Gastroesophageal sphincter (tissue), 4 donors: ENCODE measurements at regions not wholly inside any gene's neighbourhood (a gene's known extent, or its start where the extent isn't known, plus 50 kb on each side); places are given as distances from the start of the nearest gene placed in this dataset.

ENCODE experiments used
- ATAC-seq: fragments of 150-250 bp; one replicate; pipeline ENCODE4 v1.9.1; 2016; ENCODE audit warnings: mild to moderate bottlenecking, moderate library complexity
- H3K27ac ChIP-seq, 4 donors: fragments of 200-600 bp; sonication (generic) in 3 of 4; 1 replicate in 3 of 4; 2 replicates in 1 of 4; pipeline ENCODE4 v1.5.1; 2016 to 2019
- H3K27me3 ChIP-seq: fragments of 200-600 bp; sonication (generic); one replicate; pipeline ENCODE4 v1.5.1; 2019
- H3K36me3 ChIP-seq, 2 donors: fragments of 200-600 bp; sonication (generic); one replicate each; pipeline ENCODE4 v1.5.1; 2019; ENCODE audit warnings: control low read depth in 1 of 2
- H3K4me1 ChIP-seq, 3 donors: fragments of 200-600 bp; sonication (generic); 1 replicate in 2 of 3; 2 replicates in 1 of 3; pipeline ENCODE4 v1.5.1; 2016 to 2019; ENCODE audit warnings: control low read depth in 2 of 3
- H3K4me3 ChIP-seq, 2 donors: fragments of 200-600 bp; sonication (generic); one replicate each; pipeline ENCODE4 v1.5.1; 2019; ENCODE audit warnings: mild to moderate bottlenecking in 1 of 2, moderate library complexity in 1 of 2
- H3K9me3 ChIP-seq, 3 donors: fragments of 200-600 bp; sonication (generic); one replicate each; pipeline ENCODE4 v1.5.1; 2017 to 2019; ENCODE audit warnings: control low read depth in 2 of 3
- CTCF ChIP-seq, 4 experiments: fragments of 200-600 bp in 2 of 4; fragments of 450-650 bp in 2 of 4; sonication (generic) in 1 of 4; IDR thresholded peaks; one replicate each; pipeline ENCODE4 v1.5.1; 2017 to 2019; ENCODE audit warnings: antibody characterized with exemption in 4 of 4, mild to moderate bottlenecking in 2 of 4, moderate library complexity in 2 of 4
- EP300 ChIP-seq: sonication (generic); formaldehyde crosslinking; IDR thresholded peaks from one replicate; pipeline ENCODE4 v1.6.1; 2017; ENCODE audit warnings: antibody characterized with exemption, mild to moderate bottlenecking
- POLR2A ChIP-seq, 2 donors: fragments of 450-650 bp; IDR thresholded peaks; one replicate each; pipeline ENCODE4 v1.6.1; 2017; ENCODE audit warnings: antibody characterized with exemption in 2 of 2, mild to moderate bottlenecking in 2 of 2, moderate library complexity in 1 of 2
- POLR2AphosphoS5 ChIP-seq: sonication (generic); formaldehyde crosslinking; IDR thresholded peaks from one replicate; pipeline ENCODE4 v1.6.1; 2017; ENCODE audit warnings: antibody characterized with exemption
- WGBS, 2 donors: methylation state at CpG; one replicate each; pipeline ENCODE4 v1.1.5; 2018; ENCODE audit warnings: low coverage in 1 of 2; 5-methylcytosine and 5-hydroxymethylcytosine counted together

GRCh38 chr17:72304859-72305258 is 184.0 kb downstream of the SOX9 start:
- Histone ChIP-seq H3K27ac (no peak overlapping the region), H3K27me3 (peaks cover 38% of the 10 kb centered on the region), H3K4me1 (no peaks in the 10 kb centered on the region), H3K9me3 (no peaks in the 10 kb centered on the region), H3K4me3 (no peak overlapping the region), H3K36me3 (no peaks in the 10 kb centered on the region)
- ATAC-seq, result no peak
- TF ChIP-seq POLR2A (IDR thresholded peaks at IDR 0.05) (no peak), CTCF (IDR thresholded peaks at IDR 0.05) (no peak), POLR2AphosphoS5 (no peak), EP300 (no peak)
- WGBS, 2 donors, result 75% methylated on average over 2 of the region's 10 CpGs; no CpG with 5 or more reads in 1 of the 2 donors

GRCh38 chr17:72305472-72305871 is 184.7 kb downstream of the SOX9 start:
- ATAC-seq, result no peak
- no peak overlapping the region for H3K27ac ChIP-seq
- H3K27me3 ChIP-seq, result peaks cover 39% of the 10 kb centered on the region
- TF ChIP-seq POLR2A (IDR thresholded peaks at IDR 0.05) (no peak), EP300 (no peak), CTCF (IDR thresholded peaks at IDR 0.05) (no peak), POLR2AphosphoS5 (no peak)
- WGBS, 2 donors, result 28% methylated on average over 4 to 5 of the region's 6 CpGs
- H3K9me3 ChIP-seq, result no peaks in the 10 kb centered on the region
- H3K36me3 ChIP-seq, result no peaks in the 10 kb centered on the region
- H3K4me1 ChIP-seq, result no peaks in the 10 kb centered on the region
- no peak overlapping the region for H3K4me3 ChIP-seq

- WGBS, 2 donors, result 50 to 62% methylated on average over 6 of the region's 6 CpGs
- Histone ChIP-seq H3K4me3 (no peak overlapping the region), H3K27me3 (peaks cover 42% of the 10 kb centered on the region), H3K4me1 (no peaks in the 10 kb centered on the region), H3K27ac (no peak overlapping the region), H3K9me3 (no peaks in the 10 kb centered on the region), H3K36me3 (no peaks in the 10 kb centered on the region)
- TF ChIP-seq EP300, result no peak
- TF ChIP-seq POLR2A (IDR thresholded peaks at IDR 0.05), result no peak
- TF ChIP-seq CTCF (IDR thresholded peaks at IDR 0.05), result no peak
- TF ChIP-seq POLR2AphosphoS5, result no peak
- no peak for ATAC-seq
Observed at GRCh38 chr17:72306037-72306436, 185.2 kb downstream of the SOX9 start.

GRCh38 chr17:72307836-72308235 is 187.0 kb downstream of the SOX9 start:
- no peak for ATAC-seq
- TF ChIP-seq POLR2A (IDR thresholded peaks at IDR 0.05) (no peak), POLR2AphosphoS5 (no peak), EP300 (no peak)
- 12 to 38% methylated on average over 3 of the region's 3 CpGs for WGBS, 2 donors

GRCh38 chr17:72308744-72309385 is 188.0 kb downstream of the SOX9 start:
- Histone ChIP-seq H3K4me3 (no peak overlapping the region), H3K9me3 (no peaks in the 10 kb centered on the region), H3K4me1 (no peaks in the 10 kb centered on the region), H3K27me3 (peaks cover 48% of the 10 kb centered on the region), H3K27ac (no peak overlapping the region), H3K36me3 (no peaks in the 10 kb centered on the region)
- 63 to 81% methylated on average over 3 to 5 of the region's 5 CpGs for WGBS, 2 donors
- no peak for TF ChIP-seq EP300
- no peak for TF ChIP-seq CTCF (IDR thresholded peaks at IDR 0.05)
- TF ChIP-seq POLR2A (IDR thresholded peaks at IDR 0.05), result no peak
- TF ChIP-seq POLR2AphosphoS5, result no peak
- ATAC-seq, result no peak

More at GRCh38 chr17:72307836-72308235, 187.0 kb downstream of the SOX9 start:
- no peak overlapping the region for H3K27ac ChIP-seq
- H3K9me3 ChIP-seq, result no peaks in the 10 kb centered on the region
- no peak overlapping the region for H3K4me3 ChIP-seq
- H3K36me3 ChIP-seq, result no peaks in the 10 kb centered on the region
- peaks cover 48% of the 10 kb centered on the region for H3K27me3 ChIP-seq
- no peaks in the 10 kb centered on the region for H3K4me1 ChIP-seq
